ENCODE measurements at regions not wholly inside any gene's neighbourhood (a gene's known extent, or its start where the extent isn't known, plus 50 kb on each side); places are given as distances from the start of the nearest gene placed in this dataset.
A peak's percentile ranks its signal among the peaks of the same experiment; 100 is the strongest.

DNA sequence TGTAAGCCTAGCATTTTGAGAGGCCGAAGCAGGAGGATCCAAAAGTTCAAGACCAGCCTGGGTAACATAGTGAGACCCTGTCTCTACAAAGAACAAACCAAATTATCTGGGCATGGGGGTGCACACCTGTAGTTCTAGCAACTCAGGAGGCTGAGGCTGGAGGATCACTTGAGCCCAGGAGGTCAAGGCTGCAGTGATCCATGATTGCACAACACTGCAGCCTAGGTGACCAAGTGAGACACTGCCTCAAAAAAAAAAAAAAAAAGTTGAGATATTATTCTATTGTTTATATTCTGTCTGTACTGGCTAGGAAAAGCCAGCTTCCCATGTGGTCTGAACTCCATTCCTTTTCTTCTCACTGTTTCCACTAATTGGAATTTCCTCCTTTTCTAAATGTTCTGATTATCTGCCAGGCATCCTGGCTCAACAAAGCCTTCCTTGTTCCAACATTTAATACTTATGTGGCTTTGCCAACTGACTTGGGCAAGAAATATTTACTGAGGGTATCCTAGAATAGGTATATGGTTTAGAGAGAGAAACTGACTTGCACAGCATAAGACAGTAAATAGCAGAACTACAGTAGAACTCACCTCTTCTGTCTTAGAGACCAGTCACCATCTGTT is 175.2 kb upstream of the ADAMTS3 start:
- H3K27me3 ChIP-seq (ENCODE audit: control insufficient read depth, insufficient read depth, low read length) = no peaks in the 10 kb centered on the region
- TF ChIP-seq, protein P1, sequence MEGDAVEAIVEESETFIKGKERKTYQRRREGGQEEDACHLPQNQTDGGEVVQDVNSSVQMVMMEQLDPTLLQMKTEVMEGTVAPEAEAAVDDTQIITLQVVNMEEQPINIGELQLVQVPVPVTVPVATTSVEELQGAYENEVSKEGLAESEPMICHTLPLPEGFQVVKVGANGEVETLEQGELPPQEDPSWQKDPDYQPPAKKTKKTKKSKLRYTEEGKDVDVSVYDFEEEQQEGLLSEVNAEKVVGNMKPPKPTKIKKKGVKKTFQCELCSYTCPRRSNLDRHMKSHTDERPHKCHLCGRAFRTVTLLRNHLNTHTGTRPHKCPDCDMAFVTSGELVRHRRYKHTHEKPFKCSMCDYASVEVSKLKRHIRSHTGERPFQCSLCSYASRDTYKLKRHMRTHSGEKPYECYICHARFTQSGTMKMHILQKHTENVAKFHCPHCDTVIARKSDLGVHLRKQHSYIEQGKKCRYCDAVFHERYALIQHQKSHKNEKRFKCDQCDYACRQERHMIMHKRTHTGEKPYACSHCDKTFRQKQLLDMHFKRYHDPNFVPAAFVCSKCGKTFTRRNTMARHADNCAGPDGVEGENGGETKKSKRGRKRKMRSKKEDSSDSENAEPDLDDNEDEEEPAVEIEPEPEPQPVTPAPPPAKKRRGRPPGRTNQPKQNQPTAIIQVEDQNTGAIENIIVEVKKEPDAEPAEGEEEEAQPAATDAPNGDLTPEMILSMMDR (IDR thresholded peaks at IDR 0.05; ENCODE audit: insufficient read depth, low read length, severe bottlenecking) = no peak
- FAIRE-seq = no peak
- H3K36me3 ChIP-seq (ENCODE audit: control insufficient read depth, insufficient read depth, low read length) = no peaks in the 10 kb centered on the region
- no peak overlapping the region for H3K4me3 ChIP-seq (ENCODE audit: low read depth, low read length)
- DNase-seq (ENCODE audit: low read depth) = no peak

DNA sequence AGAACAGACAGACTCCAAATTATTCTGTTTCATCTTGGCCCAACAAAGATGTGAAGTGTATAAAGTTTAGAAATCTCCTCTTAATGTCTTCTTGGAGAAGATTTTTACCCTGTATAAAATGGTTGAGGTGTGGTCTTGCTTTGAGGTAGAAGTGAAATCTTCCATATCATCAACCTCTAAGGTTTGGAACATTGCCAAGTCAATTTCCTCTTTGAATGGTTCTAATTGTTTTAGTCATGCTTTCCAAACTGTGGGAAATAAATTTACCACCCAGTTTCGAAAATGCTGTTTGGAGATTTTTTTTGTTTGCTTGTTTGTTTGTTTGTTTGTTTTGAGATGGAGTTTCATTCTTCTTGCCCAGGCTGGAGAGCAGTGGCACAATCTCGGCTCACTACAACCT is 174.1 kb upstream of the ADAMTS3 start:
- FAIRE-seq (no peak), DNase-seq (ENCODE audit: low read depth) (no peak)
- H3K4me3 ChIP-seq (ENCODE audit: low read depth, low read length) = no peak overlapping the region
- H3K36me3 ChIP-seq (ENCODE audit: control insufficient read depth, insufficient read depth, low read length) = no peaks in the 10 kb centered on the region
- TF ChIP-seq, protein P1 (IDR thresholded peaks at IDR 0.05; ENCODE audit: insufficient read depth, low read length, severe bottlenecking) = no peak
- H3K27me3 ChIP-seq (ENCODE audit: control insufficient read depth, insufficient read depth, low read length) = no peaks in the 10 kb centered on the region

DNA sequence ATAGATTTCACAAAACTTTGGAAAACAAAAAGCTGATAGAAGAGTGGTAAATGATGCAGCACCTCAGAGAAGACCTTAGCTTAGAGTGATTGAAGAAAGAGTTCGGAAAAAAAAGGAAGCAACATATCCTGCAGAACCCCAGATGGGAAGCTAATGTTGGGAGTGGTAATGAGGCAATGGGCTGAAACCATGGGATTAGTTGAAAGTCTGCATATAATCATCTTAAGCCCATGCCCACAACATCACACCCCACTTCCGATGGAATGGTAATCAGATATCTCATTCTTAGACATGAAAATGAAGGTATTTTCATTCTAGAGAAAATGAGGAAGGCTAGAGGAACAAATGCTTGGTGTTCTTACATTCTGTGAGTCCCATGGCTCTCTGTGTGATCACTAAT is 146.3 kb upstream of the ADAMTS3 start:
- TF ChIP-seq, protein P1 (IDR thresholded peaks at IDR 0.05; ENCODE audit: insufficient read depth, low read length, severe bottlenecking) = no peak
- DNase-seq (ENCODE audit: low read depth) = no peak
- FAIRE-seq = no peak
- H3K4me3 ChIP-seq (ENCODE audit: low read depth, low read length) = no peak overlapping the region
- H3K27me3 ChIP-seq (ENCODE audit: control insufficient read depth, insufficient read depth, low read length) = no peaks in the 10 kb centered on the region
- no peaks in the 10 kb centered on the region for H3K36me3 ChIP-seq (ENCODE audit: control insufficient read depth, insufficient read depth, low read length)

DNA sequence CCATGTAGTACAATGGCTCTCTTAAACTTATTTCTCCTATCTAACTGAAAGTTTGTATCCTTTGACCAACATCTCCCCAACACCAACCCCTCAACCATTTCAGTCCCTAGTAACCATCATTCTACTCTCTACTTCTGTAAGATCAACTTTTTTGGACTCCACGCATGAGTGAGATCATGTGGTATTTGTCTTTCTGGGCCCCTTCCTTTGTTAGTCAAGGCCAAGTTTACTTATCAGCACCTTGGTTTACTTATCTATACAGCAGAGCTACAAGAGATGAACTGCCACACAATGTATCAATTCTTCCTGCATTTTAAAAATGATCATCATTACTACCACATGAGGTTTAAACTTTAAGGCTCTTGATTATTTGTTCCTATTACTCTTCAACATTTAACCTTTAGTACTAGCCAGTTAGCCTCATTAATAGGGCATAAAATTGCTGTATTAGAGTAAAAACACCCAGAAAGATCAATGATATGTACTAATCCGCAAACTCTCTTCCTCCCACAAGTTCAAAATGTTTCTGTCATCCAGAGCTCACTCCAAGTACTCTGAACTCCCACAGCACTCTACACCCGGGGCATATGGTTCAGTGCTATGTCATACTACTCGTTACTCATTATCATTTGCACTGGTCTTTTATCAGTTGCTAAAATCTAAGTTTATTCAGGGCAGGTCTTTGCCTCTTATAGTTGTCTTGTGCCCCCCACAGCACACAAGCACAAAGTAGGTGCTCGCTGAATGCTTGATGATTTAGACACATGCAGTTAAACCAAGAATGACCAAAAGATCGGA is 145.7 kb upstream of the ADAMTS3 start:
- DNase-seq (ENCODE audit: low read depth) = no peak
- FAIRE-seq = no peak
- Histone ChIP-seq H3K36me3 (ENCODE audit: control insufficient read depth, insufficient read depth, low read length) (no peaks in the 10 kb centered on the region), H3K4me3 (ENCODE audit: low read depth, low read length) (no peak overlapping the region), H3K27me3 (ENCODE audit: control insufficient read depth, insufficient read depth, low read length) (no peaks in the 10 kb centered on the region)
- TF ChIP-seq, protein P1 (IDR thresholded peaks at IDR 0.05; ENCODE audit: insufficient read depth, low read length, severe bottlenecking) = no peak

DNA sequence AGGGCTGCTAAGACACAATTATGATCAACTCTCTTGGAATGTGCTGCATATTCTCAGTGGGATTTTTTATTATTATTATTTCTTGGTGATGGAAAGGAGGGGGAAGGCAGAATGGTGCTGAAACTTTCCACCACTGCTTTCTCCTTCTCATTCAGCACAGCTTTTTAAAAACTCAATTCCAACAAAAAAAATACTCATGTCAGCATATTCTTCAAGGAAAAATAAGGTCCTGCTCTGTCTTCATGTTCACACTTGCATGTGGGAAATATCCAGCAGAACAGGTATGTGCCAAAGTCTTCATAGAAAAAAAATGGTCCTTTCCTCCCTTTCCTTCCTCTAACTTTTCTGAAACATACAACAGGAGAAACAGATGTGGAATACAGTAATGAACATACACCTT is 144.0 kb upstream of the ADAMTS3 start:
- TF ChIP-seq, protein P1 (IDR thresholded peaks at IDR 0.05; ENCODE audit: insufficient read depth, low read length, severe bottlenecking) = no peak
- DNase-seq (ENCODE audit: low read depth) (peak; percentile 23), FAIRE-seq (no peak)
- Histone ChIP-seq H3K27me3 (ENCODE audit: control insufficient read depth, insufficient read depth, low read length) (no peaks in the 10 kb centered on the region), H3K36me3 (ENCODE audit: control insufficient read depth, insufficient read depth, low read length) (no peaks in the 10 kb centered on the region), H3K4me3 (ENCODE audit: low read depth, low read length) (no peak overlapping the region)

All from bronchial epithelial cell (primary cell).